ENCODE measurements at regions not wholly inside any gene's neighbourhood (a gene's known extent, or its start where the extent isn't known, plus 50 kb on each side); places are given as distances from the start of the nearest gene placed in this dataset.
"Not testable (repeated sequence)": the region's sequence is repeated elsewhere in the genome, so short reads cannot be mapped to it uniquely, and the experiment has no call there.

DNA sequence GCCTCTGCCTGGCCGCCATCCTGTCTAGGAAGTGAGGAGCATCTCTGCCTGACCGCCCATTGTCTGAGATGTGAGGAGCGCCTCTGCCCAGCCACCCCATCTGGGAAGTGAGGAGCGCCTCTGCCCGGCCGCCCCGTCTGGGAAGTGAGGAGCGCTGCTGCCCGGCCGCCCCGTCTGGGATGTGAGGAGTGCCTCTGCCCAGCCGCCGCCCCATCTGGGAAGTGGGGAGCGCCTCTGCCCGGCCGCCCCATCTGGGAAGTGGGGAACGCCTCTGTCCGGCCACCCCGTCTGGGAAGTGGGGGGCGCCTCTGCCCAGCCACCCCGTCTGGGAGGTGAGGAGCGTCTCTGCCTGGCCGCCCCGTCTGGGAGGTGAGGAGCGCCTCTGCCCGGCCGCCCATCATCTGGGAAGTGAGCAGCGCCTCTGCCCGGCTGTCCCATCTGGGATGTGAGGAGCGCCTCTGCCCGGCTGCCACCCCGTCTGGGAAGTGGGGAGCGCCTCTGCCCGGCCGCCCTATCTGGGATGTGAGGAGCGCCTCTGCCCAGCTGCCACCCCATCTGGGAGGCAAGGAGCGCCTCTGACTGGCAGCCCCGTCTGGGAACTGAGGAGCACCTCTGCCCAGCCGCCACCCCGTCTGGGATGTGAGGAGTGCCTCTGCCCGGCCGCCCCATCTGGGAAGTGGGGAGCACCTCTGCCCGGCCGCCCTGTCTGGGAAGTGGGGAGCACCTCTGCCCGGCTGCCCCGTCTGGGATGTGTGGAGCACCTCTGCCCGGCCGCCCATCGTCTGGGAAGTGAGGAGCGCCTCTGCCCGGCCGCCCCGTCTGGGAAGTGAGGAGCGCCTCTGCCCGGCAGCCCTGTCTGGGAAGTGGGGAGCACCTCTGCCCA, 787.3 kb downstream of the PLA2G4A start:
- H3K27me3 Mint-ChIP-seq; H3K4me1 Mint-ChIP-seq; H3K4me3 Mint-ChIP-seq; ATAC-seq; H3K36me3 Mint-ChIP-seq (ENCODE audit: low read depth); H3K27ac Mint-ChIP-seq; H3K9me3 ChIP-seq (ENCODE audit: control insufficient read depth, low read length, poor library complexity, severe bottlenecking); DNase-seq: not testable (repeated sequence)

GRCh38 chr1:187616830-187617229, 788.1 kb downstream of the PLA2G4A start:
- H3K27me3 Mint-ChIP-seq; H3K4me1 Mint-ChIP-seq; H3K9me3 ChIP-seq (ENCODE audit: control insufficient read depth, low read length, poor library complexity, severe bottlenecking); H3K36me3 Mint-ChIP-seq (ENCODE audit: low read depth); ATAC-seq; H3K27ac Mint-ChIP-seq; H3K4me3 Mint-ChIP-seq; DNase-seq: not testable (repeated sequence)

- no peak overlapping the region for H3K4me3 Mint-ChIP-seq
- H3K27ac Mint-ChIP-seq = no peak overlapping the region
- no peaks in the 10 kb centered on the region for H3K9me3 ChIP-seq (ENCODE audit: control insufficient read depth, low read length, poor library complexity, severe bottlenecking)
- H3K36me3 Mint-ChIP-seq (ENCODE audit: low read depth) = no peaks in the 10 kb centered on the region
- no peaks in the 10 kb centered on the region for H3K27me3 Mint-ChIP-seq
- ATAC-seq = no peak
- no peaks in the 10 kb centered on the region for H3K4me1 Mint-ChIP-seq
- DNase-seq = no peak
Observed at GRCh38 chr1:187617776-187618175, 789.0 kb downstream of the PLA2G4A start.

DNA sequence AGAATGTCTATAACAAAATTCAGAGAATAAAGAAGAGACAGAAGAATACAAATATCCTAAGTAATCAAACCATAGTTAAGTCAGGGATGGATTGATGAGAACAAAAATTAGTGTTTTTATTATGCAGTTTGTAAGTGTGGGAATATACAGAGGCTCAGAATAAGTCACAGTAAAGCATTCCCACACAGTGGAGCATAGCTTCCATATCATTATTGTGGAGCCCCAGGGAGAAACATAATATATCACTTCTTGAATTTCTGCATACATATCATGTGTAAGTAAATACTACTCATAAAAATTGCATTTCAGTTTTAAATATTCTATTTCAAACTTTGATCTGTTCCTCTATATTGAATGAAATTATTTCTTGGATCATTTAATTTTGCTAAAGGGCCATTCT, 790.4 kb downstream of the PLA2G4A start:
- H3K9me3 ChIP-seq (ENCODE audit: control insufficient read depth, low read length, poor library complexity, severe bottlenecking) = no peaks in the 10 kb centered on the region
- Mint-ChIP-seq H3K27ac (no peak overlapping the region), H3K27me3 (no peaks in the 10 kb centered on the region), H3K4me3 (no peak overlapping the region), H3K36me3 (ENCODE audit: low read depth) (no peaks in the 10 kb centered on the region), H3K4me1 (no peaks in the 10 kb centered on the region)
- ATAC-seq (no peak), DNase-seq (no peak)

DNA sequence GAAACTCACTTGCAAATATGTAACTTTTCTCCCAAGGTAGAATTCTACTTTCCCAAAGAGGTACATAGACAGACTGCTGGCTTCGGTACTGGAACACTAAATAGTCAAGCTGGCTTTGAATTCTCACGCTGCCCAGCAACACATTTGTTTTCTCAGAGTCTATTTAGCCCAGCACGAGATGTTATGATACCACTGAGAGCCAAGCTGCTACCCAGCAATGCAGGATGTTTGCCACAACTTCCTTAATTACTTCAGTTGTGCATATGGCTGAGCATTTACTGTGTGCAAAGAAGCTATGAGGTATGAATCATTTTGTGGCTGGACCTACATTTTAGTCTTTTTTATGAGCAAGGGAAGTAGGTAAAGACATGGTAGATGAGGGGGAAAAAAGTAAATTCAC, 793.2 kb downstream of the PLA2G4A start:
- H3K4me3 Mint-ChIP-seq = no peak overlapping the region
- DNase-seq = no peak
- no peaks in the 10 kb centered on the region for H3K4me1 Mint-ChIP-seq
- no peaks in the 10 kb centered on the region for H3K36me3 Mint-ChIP-seq (ENCODE audit: low read depth)
- ATAC-seq = no peak
- no peaks in the 10 kb centered on the region for H3K9me3 ChIP-seq (ENCODE audit: control insufficient read depth, low read length, poor library complexity, severe bottlenecking)
- H3K27ac Mint-ChIP-seq = no peak overlapping the region
- H3K27me3 Mint-ChIP-seq = no peaks in the 10 kb centered on the region

GRCh38 chr1:187622545-187622944, 793.8 kb downstream of the PLA2G4A start:
- H3K27me3 Mint-ChIP-seq = no peaks in the 10 kb centered on the region
- H3K4me3 Mint-ChIP-seq = no peak overlapping the region
- H3K36me3 Mint-ChIP-seq (ENCODE audit: low read depth) = no peaks in the 10 kb centered on the region
- DNase-seq = no peak
- ATAC-seq = no peak
- no peak overlapping the region for H3K27ac Mint-ChIP-seq
- H3K4me1 Mint-ChIP-seq = no peaks in the 10 kb centered on the region
- H3K9me3 ChIP-seq (ENCODE audit: control insufficient read depth, low read length, poor library complexity, severe bottlenecking) = no peaks in the 10 kb centered on the region

DNA sequence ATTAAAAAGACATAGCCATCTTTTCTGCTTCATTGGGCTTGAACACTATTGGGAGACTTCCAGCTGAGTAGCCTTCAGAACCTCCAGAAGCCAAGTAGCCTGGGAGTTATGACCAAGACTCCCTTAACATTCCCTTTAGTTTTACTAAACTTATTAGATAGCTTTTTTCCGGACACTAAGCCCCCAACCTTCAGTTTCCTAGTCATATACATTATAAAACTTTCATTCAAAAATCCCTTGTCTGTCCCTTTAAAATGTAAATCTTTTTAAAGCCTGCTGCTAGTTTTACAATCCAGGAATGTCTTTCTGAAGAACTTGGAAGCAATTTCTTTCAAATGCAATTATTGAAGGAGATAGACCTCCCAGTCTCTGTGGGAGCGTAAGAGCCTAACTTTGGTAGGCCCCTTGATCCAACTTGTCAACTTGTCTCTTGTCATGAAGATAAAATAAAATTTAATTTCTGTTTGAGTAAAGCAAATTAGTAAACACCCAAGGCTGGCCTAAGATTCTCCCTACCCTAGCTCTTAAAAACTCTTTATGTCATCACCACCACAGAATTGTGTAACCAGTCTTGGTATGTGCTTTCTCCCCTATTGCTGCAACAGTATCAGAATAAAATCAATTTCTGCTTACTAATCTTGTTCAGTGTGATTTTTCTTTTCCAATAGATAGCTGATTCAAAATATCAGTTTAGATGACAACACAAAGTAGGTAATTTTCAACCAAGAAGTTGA, 796.2 kb downstream of the PLA2G4A start:
- no peaks in the 10 kb centered on the region for H3K4me1 Mint-ChIP-seq
- no peaks in the 10 kb centered on the region for H3K36me3 Mint-ChIP-seq (ENCODE audit: low read depth)
- H3K27ac Mint-ChIP-seq = no peak overlapping the region
- no peaks in the 10 kb centered on the region for H3K9me3 ChIP-seq (ENCODE audit: control insufficient read depth, low read length, poor library complexity, severe bottlenecking)
- DNase-seq = no peak
- H3K27me3 Mint-ChIP-seq = no peaks in the 10 kb centered on the region
- ATAC-seq = no peak
- H3K4me3 Mint-ChIP-seq = no peak overlapping the region

DNA sequence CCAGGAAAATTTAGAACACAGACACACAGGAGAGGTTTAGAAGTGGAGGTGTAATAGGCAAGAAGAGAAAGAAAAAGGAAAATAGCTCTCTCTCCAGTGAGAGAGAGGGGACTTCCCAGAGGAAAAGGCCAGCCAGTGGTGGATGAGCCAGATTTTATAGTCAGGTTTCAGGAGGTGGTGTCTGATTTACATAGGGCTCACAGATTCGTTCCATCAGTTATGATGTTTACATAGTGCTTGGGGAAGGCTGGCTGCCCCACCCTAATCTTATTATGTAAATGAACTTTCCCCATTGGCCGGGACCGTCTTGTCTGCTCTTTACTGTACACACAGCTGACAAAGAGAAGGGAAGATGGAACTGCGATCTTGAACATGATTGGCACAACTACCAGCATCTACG, 797.3 kb downstream of the PLA2G4A start:
- no peak overlapping the region for H3K27ac Mint-ChIP-seq
- no peak overlapping the region for H3K4me3 Mint-ChIP-seq
- no peaks in the 10 kb centered on the region for H3K36me3 Mint-ChIP-seq (ENCODE audit: low read depth)
- no peaks in the 10 kb centered on the region for H3K9me3 ChIP-seq (ENCODE audit: control insufficient read depth, low read length, poor library complexity, severe bottlenecking)
- no peaks in the 10 kb centered on the region for H3K27me3 Mint-ChIP-seq
- ATAC-seq (no peak), DNase-seq (no peak)
- no peaks in the 10 kb centered on the region for H3K4me1 Mint-ChIP-seq

DNA sequence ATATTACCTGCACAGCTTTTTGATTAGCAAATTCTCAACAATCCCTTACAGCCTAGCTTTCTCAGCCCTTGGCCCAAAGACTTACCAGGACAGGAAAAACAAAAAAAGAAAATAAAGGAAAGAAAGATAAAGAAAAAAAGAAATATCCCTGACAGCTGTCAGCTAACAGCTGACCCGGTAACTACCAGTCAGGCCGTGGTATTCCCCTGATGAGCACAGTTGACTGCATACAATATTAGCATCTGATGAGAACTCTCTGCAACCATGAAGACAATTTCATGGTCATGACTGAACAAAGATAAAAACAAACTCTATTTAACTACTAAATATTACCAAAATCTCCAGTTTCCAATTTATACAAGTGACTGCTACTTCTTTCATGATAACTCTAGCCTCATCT, 798.8 kb downstream of the PLA2G4A start:
- Mint-ChIP-seq H3K36me3 (ENCODE audit: low read depth) (no peaks in the 10 kb centered on the region), H3K4me3 (no peak overlapping the region), H3K27me3 (no peaks in the 10 kb centered on the region), H3K4me1 (no peaks in the 10 kb centered on the region), H3K27ac (no peak overlapping the region)
- DNase-seq (no peak), ATAC-seq (no peak)
- no peaks in the 10 kb centered on the region for H3K9me3 ChIP-seq (ENCODE audit: control insufficient read depth, low read length, poor library complexity, severe bottlenecking)

GRCh38 chr1:187629075-187629474, 800.3 kb downstream of the PLA2G4A start:
- DNase-seq (no peak), ATAC-seq (no peak)
- no peaks in the 10 kb centered on the region for H3K36me3 Mint-ChIP-seq (ENCODE audit: low read depth)
- no peaks in the 10 kb centered on the region for H3K4me1 Mint-ChIP-seq
- H3K27me3 Mint-ChIP-seq = no peaks in the 10 kb centered on the region
- no peak overlapping the region for H3K4me3 Mint-ChIP-seq
- no peaks in the 10 kb centered on the region for H3K9me3 ChIP-seq (ENCODE audit: control insufficient read depth, low read length, poor library complexity, severe bottlenecking)
- H3K27ac Mint-ChIP-seq = no peak overlapping the region

GRCh38 chr1:187630653-187631380, 802.1 kb downstream of the PLA2G4A start:
- H3K9me3 ChIP-seq (ENCODE audit: control insufficient read depth, low read length, poor library complexity, severe bottlenecking) = no peaks in the 10 kb centered on the region
- DNase-seq (no peak), ATAC-seq (no peak)
- Mint-ChIP-seq H3K36me3 (ENCODE audit: low read depth) (no peaks in the 10 kb centered on the region), H3K27ac (no peak overlapping the region), H3K4me3 (no peak overlapping the region), H3K27me3 (no peaks in the 10 kb centered on the region), H3K4me1 (no peaks in the 10 kb centered on the region)

- H3K9me3 ChIP-seq (ENCODE audit: control insufficient read depth, low read length, poor library complexity, severe bottlenecking) = no peaks in the 10 kb centered on the region
- ATAC-seq (no peak), DNase-seq (no peak)
- Mint-ChIP-seq H3K36me3 (ENCODE audit: low read depth) (no peaks in the 10 kb centered on the region), H3K27ac (no peak overlapping the region), H3K27me3 (no peaks in the 10 kb centered on the region), H3K4me3 (no peak overlapping the region), H3K4me1 (no peaks in the 10 kb centered on the region)
Observed at GRCh38 chr1:187631381-187631675, 802.6 kb downstream of the PLA2G4A start.

DNA sequence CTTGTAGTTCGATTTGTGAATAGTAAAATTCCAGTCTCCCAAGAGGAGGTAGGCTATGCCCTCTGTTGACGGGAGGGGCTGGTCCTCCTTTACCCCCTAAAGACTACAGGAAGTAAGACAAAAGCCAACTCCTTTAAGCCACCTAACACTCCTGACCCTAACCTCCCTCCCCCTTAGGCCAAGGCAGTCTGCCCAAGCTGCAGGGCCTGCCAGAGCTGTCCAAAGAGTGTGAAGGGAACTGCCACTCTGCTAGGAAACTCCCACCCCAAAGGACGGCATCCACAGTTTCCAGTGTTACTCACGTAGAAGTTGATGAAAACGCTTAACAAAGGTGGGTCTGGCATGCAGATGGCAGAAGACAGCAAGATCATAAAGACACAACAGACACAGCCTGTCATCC, 803.2 kb downstream of the PLA2G4A start:
- H3K9me3 ChIP-seq (ENCODE audit: control insufficient read depth, low read length, poor library complexity, severe bottlenecking) = peaks cover 2% of the 10 kb centered on the region
- DNase-seq (no peak), ATAC-seq (no peak)
- Mint-ChIP-seq H3K36me3 (ENCODE audit: low read depth) (no peaks in the 10 kb centered on the region), H3K27ac (no peak overlapping the region), H3K4me3 (no peak overlapping the region), H3K4me1 (no peaks in the 10 kb centered on the region), H3K27me3 (no peaks in the 10 kb centered on the region)

All from T-helper 17 cell (primary cell).